Liver (tissue), 2 donors: ENCODE measurements at regions not wholly inside any gene's neighbourhood (a gene's known extent, or its start where the extent isn't known, plus 50 kb on each side); places are given as distances from the start of the nearest gene placed in this dataset.

Experiments
- HNF4A ChIP-seq, 2 donors: conservative IDR thresholded peaks; 2 replicates each; pipeline ENCODE4 v1.6.1; 2016; ENCODE audit warnings: antibody characterized with exemption in 2 of 2, mild to moderate bottlenecking in 2 of 2
- RXRA ChIP-seq, 2 donors: IDR thresholded peaks; 2 replicates each; pipeline ENCODE4 v1.6.1; 2017 to 2018; ENCODE audit warnings: antibody characterized with exemption in 2 of 2, mild to moderate bottlenecking in 1 of 2
- TF ChIP-seq, protein P1 (sequence below): IDR thresholded peaks from 2 replicates; pipeline ENCODE4 v1.6.1; 2016; ENCODE audit warnings: antibody characterized with exemption, mild to moderate bottlenecking
- donor health status: healthy.

DNA sequence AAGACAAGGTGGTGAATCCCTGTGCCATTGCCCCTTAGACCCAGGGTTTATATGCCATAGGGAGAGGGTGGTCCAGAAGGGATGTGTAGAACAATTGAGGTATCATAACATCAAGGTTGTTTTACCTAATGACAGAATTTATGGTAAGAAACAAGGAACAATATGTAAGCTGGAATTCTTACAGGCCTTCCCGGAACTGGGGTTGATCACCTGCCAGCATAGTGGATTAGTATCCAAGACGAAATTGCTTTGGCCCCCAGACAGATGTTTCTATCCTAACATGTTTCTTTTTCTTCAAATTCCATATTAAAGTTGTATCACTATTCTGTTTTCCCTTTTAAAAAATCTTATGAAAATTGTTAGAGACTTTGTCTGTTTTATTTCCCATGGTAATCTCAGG lies 343.8 kb upstream of the ANO3 start:
- TF ChIP-seq RXRA (IDR thresholded peaks at IDR 0.05) (no peak), HNF4A (conservative IDR thresholded peaks at IDR 0.05) (no peak)
- TF ChIP-seq, protein P1, sequence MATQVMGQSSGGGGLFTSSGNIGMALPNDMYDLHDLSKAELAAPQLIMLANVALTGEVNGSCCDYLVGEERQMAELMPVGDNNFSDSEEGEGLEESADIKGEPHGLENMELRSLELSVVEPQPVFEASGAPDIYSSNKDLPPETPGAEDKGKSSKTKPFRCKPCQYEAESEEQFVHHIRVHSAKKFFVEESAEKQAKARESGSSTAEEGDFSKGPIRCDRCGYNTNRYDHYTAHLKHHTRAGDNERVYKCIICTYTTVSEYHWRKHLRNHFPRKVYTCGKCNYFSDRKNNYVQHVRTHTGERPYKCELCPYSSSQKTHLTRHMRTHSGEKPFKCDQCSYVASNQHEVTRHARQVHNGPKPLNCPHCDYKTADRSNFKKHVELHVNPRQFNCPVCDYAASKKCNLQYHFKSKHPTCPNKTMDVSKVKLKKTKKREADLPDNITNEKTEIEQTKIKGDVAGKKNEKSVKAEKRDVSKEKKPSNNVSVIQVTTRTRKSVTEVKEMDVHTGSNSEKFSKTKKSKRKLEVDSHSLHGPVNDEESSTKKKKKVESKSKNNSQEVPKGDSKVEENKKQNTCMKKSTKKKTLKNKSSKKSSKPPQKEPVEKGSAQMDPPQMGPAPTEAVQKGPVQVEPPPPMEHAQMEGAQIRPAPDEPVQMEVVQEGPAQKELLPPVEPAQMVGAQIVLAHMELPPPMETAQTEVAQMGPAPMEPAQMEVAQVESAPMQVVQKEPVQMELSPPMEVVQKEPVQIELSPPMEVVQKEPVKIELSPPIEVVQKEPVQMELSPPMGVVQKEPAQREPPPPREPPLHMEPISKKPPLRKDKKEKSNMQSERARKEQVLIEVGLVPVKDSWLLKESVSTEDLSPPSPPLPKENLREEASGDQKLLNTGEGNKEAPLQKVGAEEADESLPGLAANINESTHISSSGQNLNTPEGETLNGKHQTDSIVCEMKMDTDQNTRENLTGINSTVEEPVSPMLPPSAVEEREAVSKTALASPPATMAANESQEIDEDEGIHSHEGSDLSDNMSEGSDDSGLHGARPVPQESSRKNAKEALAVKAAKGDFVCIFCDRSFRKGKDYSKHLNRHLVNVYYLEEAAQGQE = no peak
